Cardiac muscle cell (in vitro differentiated cells and primary cell): ENCODE measurements at regions not wholly inside any gene's neighbourhood (a gene's known extent, or its start where the extent isn't known, plus 50 kb on each side); places are given as distances from the start of the nearest gene placed in this dataset.
"Not testable (repeated sequence)": the region's sequence is repeated elsewhere in the genome, so short reads cannot be mapped to it uniquely, and the experiment has no call there.

Experiments used
- DNase-seq, 2 donors: peaks; one replicate each; pipeline versions ENCODE4 v3.0.0 to v3.0.0-alpha.2; 2010 to 2017; ENCODE audit warnings: low read depth in 1 of 2, low spot score in 1 of 2
- H3K27ac ChIP-seq: fragments of 200-600 bp; sonication (generic); 2 replicates; pipeline ENCODE4 v1.5.1; 2016
- H3K27me3 ChIP-seq: fragments of 200-600 bp; sonication (generic); 2 replicates; pipeline ENCODE4 v1.6.0; 2016; ENCODE audit warnings: control low read depth
- H3K36me3 ChIP-seq: fragments of 200-600 bp; sonication (generic); 2 replicates; pipeline ENCODE4 v1.5.1; 2016; ENCODE audit warnings: control low read depth
- H3K4me1 ChIP-seq: fragments of 200-600 bp; sonication (generic); 2 replicates; pipeline ENCODE4 v1.8.1; 2017; ENCODE audit warnings: low read depth, mild to moderate bottlenecking, mixed run types
- H3K4me3 ChIP-seq: fragments of 200-600 bp; sonication (generic); 2 replicates; pipeline ENCODE4 v1.5.1; 2016; ENCODE audit warnings: mild to moderate bottlenecking
- H3K9me3 ChIP-seq: fragments of 200-600 bp; sonication (generic); 2 replicates; pipeline ENCODE4 v1.5.1; 2017; ENCODE audit warnings: low read depth, mild to moderate bottlenecking, control low read depth
- TF ChIP-seq, protein P1 (sequence below): IDR thresholded peaks from 2 replicates; pipeline ENCODE4 v1.5.1; 2012; ENCODE audit warnings: low read depth, mild to moderate bottlenecking, low read length

DNA sequence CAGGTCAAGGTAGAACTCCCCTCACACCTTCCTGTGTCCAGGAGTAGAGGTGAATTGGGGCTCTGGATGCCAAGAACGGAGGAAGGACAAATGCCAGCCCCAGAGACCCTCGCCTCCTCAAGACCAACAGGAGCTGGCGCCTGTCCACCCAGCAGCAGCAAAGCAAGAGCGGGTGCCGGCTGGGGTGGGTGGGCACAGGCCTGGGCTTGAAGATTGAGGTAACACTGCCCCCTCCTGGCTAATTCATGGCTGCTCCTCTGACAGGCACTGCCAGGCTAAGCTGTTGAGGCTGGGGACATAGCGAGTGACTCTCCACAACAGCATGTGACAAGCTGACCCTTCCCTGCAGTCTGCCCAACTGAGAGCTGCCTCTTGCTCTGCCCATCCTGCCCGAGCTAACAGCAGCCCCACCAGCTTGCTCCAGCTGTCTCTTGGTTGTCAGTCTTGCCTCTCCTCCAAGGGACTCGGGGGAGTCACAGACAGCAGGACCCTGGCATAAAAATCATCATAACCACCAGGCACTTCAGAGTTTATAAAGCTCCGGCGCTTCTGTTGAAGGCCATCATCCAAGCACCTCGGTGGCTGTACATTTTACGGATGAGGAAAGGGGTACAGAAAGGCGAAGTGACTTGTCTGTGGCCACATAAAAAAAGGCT lies 202.3 kb downstream of the TBC1D2B start:
- not testable (repeated sequence) for H3K27me3 ChIP-seq, H3K27ac ChIP-seq, H3K4me1 ChIP-seq, H3K36me3 ChIP-seq, H3K4me3 ChIP-seq, H3K9me3 ChIP-seq
- peak; percentile 62 to 90 for DNase-seq
- TF ChIP-seq, protein P1, sequence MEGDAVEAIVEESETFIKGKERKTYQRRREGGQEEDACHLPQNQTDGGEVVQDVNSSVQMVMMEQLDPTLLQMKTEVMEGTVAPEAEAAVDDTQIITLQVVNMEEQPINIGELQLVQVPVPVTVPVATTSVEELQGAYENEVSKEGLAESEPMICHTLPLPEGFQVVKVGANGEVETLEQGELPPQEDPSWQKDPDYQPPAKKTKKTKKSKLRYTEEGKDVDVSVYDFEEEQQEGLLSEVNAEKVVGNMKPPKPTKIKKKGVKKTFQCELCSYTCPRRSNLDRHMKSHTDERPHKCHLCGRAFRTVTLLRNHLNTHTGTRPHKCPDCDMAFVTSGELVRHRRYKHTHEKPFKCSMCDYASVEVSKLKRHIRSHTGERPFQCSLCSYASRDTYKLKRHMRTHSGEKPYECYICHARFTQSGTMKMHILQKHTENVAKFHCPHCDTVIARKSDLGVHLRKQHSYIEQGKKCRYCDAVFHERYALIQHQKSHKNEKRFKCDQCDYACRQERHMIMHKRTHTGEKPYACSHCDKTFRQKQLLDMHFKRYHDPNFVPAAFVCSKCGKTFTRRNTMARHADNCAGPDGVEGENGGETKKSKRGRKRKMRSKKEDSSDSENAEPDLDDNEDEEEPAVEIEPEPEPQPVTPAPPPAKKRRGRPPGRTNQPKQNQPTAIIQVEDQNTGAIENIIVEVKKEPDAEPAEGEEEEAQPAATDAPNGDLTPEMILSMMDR = peak; percentile 59

DNA sequence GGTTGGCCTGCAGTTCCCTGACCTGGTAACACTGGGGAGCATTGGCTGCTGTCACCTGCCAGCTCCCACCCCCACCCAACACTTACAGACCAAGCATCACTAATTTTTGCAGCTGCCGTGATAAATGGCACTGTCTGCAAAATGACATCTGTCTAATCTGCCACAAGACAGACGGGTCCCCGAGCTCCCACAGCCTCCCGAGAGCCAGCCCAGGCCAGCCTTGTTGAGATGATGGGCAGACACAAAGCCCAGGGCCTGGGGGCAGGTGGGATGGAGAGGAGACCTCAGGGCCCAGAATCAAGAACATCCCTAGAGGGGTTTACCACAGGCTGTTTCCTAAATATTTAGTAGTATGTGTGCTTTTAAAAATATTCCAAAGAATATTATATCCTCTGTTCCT lies 203.4 kb downstream of the TBC1D2B start:
- no peak for DNase-seq
- Histone ChIP-seq H3K9me3 (no peaks in the 10 kb centered on the region), H3K4me3 (no peak overlapping the region), H3K27me3 (no peaks in the 10 kb centered on the region), H3K36me3 (no peaks in the 10 kb centered on the region), H3K27ac (no peak overlapping the region), H3K4me1 (peaks cover 5% of the 10 kb centered on the region)
- TF ChIP-seq, protein P1 = no peak

DNA sequence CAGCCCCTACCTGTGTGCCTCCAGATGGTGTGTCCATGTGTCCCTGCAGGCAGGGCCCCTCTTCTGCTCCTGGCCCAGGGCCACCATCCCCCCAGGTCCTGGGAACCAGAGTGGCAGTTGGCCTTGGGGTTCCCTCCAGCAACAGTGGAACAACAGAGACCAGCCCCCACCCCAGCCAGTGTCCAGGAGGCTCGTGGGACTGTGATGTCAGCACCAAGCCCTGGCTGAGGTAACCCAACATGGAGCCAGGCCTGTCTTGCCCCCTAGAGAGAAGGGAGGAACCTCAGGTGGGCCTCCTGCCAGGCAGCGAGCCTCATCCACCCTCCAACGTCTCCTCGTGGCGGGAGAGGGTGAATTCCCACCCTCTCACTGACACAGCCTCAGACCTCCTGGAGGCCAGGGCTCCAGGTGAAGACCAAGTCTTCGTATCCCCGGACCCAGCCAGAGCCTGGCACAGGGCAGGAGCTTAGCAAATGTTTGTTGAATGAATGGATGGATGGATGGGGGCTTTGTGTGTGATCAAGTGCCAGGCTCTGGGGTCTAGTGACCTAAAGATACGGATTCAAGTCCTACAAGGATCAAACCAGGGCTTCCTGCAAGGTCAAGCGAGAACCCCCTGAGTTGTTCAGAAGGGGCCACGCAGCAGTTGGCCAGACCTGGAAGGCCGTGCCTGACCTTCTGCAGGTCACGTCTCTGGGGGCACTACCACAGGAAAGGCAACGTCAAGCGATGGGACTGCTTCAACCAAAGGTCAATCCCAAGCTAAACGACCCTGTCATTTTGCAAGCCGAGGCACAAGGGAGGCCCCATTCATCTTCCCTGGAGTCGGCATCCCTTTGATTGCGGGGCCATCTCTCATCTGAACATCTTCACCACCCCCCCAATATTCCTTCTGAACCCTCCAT lies 204.7 kb downstream of the TBC1D2B start:
- not testable (repeated sequence) for DNase-seq, H3K9me3 ChIP-seq, H3K27me3 ChIP-seq, H3K27ac ChIP-seq, H3K4me3 ChIP-seq, H3K36me3 ChIP-seq, H3K4me1 ChIP-seq

DNA sequence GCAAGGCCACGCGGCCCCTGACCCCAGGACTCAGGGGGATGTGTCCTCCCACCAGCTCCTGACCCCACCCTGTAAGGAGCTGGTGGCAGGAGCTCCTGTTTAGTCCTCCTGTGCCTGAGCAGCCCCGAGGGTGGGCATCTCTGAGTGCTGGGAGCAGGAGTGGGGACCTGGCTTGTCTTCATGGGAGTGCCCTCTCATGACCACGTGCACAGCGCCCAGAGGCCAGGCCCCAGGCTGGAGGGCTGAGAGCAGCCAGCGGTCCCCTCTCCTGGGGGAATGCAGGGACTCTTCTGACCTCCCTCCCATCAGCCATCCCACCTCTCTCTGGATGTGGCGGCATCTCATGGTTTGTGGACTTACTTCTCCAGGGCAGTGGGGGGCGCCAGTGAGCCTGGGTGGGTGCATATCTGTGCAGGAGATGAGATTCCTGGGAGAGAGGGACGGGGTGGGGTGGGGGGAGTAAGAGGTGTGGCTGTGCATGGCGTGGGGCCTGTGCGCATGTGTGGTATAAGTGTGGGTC lies 205.6 kb downstream of the TBC1D2B start:
- H3K9me3 ChIP-seq = no peaks in the 10 kb centered on the region
- no peak for DNase-seq
- H3K4me3 ChIP-seq = no peak overlapping the region
- peaks cover 5% of the 10 kb centered on the region for H3K4me1 ChIP-seq
- TF ChIP-seq, protein P1 = peak; percentile 26
- no peak overlapping the region for H3K27ac ChIP-seq
- peaks cover 2% of the 10 kb centered on the region for H3K27me3 ChIP-seq
- H3K36me3 ChIP-seq = no peaks in the 10 kb centered on the region

DNA sequence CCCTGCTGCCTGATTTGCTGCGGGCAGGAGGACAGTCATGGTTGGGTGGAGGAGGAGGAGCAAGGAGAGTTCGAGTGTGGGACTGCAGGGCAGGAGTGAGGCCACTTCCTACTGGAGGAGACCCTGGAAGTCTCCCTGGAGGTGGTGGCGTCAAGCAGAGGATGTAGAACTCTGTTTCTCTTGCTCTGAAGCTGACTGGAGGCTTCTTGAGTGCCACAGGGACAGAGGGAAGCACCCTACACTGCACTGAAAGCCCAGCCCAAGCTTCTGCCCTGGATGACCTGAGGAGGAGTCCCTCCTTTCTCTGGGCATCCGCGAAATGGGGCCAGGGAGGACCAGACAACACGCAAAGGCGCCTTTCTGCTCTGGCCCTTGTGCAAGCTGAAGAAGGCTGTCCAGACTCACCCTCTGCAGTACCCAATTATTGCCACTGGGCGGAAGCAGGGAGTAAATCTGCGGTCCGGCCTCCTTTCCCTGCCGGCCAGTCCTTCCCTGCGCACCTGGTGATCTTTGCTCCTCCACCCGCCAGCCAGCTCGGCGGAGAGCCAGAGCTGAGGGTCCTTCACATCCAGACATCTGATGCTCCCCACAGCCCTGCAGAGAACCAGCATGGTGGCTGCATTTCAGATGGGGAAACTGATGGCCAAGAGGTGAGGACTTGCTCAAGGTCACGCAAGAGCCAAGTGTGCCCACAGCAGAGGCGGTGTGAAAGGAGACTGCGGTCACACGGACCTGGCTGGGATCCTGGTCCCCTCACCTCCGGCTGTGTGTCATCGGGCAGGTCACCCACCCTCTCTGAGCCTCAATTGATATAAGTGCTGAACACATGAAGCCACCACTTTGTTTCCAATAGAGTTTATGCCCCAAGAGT lies 207.1 kb downstream of the TBC1D2B start:
- peak; percentile 69 to 76 for DNase-seq
- TF ChIP-seq, protein P1 = peak; percentile 71
- H3K27ac ChIP-seq = no peak overlapping the region
- no peak overlapping the region for H3K4me3 ChIP-seq
- H3K4me1 ChIP-seq = peaks cover 5% of the 10 kb centered on the region
- peaks cover 2% of the 10 kb centered on the region for H3K27me3 ChIP-seq
- H3K9me3 ChIP-seq = no peaks in the 10 kb centered on the region
- H3K36me3 ChIP-seq = no peaks in the 10 kb centered on the region
